HG02840 (cell line): ENCODE measurements at regions not wholly inside any gene's neighbourhood (a gene's known extent, or its start where the extent isn't known, plus 50 kb on each side); places are given as distances from the start of the nearest gene placed in this dataset.

Source experiments
- ATAC-seq: cut with Tn5 transposase; IDR thresholded peaks from one replicate; pipeline ENCODE4 v1.9.1; 2021; ENCODE audit warnings: mild to moderate bottlenecking, moderate library complexity, moderate number of reproducible peaks; ENCODE audit not compliant: unreplicated experiment, low FRiP score

DNA sequence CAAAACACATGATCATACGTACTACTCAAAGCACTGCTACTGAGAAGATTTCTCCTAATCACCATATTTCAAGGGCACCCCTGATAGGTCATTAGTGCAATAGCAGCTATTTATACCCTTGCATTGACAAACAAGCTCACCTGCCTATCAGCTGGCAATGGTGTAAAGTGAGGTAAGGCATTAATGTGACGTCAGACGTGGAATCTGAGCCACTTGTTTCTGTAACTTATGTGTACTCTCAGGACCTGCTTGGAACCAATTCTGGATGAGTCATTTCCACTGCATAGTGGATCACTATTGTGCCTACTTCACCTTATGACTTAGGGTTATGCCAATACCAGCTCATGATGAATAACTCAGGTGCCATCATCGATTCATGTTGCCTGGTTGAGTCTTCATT is 628.5 kb upstream of the CELF2 start:
- no peak for ATAC-seq

DNA sequence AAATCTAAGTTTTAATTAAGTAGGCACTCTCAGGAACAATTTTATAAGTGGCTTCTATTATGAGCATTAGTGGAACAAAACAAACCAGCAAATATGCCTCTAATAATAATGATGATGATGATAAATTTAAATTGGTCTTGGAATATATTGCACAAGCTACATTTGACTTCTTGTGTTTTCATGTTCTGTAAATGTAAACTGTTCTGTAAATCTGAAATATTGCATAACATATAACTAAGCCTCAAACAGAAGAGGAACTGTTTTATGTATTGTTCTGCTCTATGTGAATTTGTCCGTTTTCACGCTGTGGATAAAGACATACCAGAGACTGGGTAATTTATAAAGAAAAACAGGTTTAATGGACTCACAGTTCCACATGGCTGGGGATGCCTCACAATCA is 625.2 kb upstream of the CELF2 start:
- ATAC-seq = no peak

DNA sequence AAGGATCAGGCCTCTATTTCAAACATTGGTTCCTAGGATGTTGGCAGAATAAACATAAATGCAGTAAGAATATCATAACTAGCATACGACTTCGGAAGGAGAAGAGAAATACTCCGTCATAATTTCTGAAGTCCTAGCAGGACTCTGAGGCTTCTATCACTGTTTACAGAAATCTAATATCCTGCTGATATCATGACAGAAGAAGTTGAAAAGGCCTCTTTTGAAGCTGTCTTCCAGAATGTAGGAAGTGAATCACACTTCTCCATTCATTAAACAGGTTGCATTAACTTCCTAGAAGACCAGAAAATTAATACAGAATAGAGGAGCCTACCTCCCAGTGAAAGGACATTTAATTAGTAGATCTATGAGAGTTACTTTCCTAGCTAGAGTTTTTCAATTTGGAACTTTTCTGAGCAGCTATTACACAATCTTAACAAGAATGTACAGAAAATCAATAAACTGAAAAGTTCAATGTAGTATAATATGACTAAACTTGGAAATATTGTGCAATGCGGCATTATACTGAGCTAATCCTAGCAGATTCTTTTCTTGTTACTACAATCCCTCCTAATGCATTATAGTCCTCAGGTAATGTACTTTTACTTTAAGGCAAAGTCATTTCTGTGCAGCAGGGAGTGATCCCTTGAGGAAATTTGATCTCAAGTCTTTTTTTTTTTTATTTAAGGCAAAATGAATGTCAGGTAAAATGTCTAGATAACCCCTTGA is 622.6 kb upstream of the CELF2 start:
- ATAC-seq = no peak

DNA sequence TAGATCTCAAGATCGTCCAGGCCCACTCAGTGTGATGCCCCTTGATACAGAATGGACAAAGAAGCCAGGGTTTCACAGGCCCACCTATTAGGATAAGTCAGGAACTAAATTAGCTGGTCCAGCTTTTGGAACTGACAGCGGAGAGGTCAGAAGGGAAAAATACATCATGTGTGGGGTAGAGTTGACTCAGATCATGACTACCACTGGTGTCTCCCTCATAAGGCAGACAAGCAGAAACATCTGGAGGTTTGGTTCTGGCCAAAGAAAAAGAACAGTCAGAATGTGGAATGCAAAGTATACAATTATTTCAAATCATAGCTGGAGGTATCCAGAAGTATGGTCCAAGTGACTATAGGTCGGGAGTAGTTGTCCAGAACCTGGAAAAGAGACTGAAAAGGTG is 621.1 kb upstream of the CELF2 start:
- ATAC-seq = no peak

GRCh38 chr10:10397906-10398305 is 619.8 kb upstream of the CELF2 start:
- no peak for ATAC-seq

GRCh38 chr10:10403762-10404161 is 613.9 kb upstream of the CELF2 start:
- no peak for ATAC-seq

DNA sequence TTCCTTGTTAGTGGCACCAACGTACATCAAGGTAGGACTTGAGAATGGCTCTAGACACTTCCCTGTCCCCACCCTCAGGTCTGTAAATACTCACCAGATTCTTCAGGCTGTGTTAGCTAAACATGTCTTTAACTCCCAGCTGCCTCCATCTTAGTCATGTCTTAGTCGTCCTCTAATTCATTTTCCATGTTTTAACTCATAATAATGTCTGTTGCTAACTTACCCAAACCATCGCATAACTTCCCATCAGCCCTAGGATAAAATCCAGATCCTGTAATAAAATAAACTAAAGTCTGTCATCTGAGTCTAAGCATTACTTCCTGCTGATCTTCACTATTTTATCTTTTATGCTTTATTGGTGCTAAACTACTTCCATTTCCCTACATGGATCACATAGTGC is 600.0 kb upstream of the CELF2 start:
- ATAC-seq = no peak

DNA sequence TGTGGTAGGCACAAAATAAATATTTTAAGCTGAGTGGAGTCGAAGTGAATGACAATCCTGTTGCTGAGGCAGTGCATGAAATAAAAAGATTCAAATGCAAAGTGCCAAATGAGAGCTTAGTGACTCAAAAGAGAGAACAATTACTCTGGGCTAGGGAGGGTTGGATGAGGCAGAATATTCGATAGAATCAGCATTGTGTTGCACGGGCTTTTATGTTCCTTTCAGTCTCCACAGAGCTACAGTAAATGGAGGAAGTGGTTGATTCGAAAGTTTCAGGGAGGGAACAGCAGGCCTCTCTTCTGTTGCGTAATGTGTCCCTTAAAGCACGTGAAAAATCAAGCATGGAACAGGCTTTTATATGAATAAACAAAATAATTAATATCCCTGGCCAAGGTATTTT is 599.3 kb upstream of the CELF2 start:
- ATAC-seq = no peak

DNA sequence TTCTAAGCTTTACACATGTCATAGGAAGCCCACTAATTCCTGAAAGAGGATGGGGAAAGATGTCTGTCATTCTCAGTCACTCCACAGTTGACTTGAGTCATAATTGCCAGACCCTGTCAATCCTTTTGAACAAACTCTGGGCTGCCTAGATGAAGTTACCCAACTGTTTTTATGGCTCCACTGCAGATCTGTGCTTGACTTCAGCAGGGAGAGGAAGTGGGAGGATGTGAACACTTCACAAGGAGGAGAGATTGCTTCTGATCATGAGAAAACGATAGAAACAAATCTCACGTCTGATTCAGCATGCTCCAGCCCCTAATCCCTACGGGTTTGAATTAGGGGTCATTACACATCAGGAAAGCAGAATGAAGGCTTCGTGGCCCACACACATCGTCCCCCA is 596.6 kb upstream of the CELF2 start:
- no peak for ATAC-seq

- no peak for ATAC-seq
Measured at GRCh38 chr10:10431422-10432066, 586.1 kb upstream of the CELF2 start.

DNA sequence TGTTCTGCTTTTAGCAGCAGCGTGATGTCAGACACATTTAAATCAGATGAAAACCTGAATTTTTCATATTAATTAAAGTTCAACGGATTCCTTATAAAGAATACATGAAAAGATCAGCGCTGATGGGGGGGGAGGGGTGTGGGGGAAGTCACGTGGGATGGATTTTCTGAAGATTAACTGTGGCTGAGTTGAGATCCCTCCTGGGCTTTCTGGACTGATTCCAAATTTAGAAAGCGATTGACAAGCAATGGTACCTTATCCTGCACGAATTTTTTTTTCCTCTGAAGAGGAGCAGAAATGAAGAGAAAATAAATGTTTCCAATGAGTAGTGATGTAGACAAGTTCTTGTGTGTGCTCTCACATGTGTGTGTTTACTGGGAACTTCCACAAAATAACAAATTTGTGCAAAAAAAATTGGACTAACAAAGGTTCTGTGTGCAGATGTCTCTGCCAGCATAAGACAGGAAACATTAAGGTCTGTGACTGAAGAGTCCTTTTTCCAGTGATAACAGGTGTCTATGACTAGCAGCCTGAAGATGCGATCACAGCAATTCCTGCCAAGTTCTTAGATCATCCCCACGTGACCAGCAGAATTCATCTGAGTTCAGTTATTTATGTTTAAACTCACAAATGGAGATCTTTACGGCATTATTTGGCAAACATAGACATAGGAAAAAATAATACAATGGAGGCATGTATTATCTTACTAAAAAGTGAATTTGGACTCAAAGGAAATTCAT is 585.2 kb upstream of the CELF2 start:
- no peak for ATAC-seq

DNA sequence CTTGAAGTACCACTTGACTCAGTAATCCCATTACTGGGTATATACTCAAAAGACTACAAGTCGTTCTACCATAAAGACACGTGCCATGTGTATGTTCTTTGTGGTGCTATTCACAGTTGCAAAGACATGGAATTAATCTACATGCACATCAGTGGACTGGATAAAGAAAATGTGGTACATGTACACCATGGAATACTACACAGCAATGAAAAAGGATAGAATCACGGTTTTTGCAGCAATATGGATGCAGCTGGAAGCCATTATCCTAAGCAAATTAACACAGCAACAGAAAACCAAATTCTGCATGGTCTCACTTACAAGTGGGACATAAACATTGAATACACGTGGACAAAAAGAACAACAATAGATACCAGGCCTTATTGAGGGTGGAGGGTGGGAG is 583.4 kb upstream of the CELF2 start:
- ATAC-seq = no peak

DNA sequence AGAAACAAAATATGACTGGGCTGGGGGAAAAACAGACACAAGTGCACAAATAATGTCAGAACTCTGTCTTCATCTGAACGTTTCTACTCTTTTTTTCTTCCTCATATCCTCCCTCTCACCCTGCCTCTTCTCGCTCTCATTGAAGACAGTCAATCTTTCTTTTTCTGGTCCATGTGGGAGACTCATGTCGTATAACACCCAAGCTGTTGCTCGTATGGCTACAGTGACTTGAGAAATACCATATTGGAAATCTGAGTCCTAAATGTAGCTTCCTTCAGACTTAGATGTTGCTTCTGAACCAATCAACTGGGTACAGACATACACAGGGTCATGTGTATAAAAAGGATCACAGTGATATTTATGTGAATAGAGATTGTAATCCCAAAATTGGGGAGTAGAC is 579.8 kb upstream of the CELF2 start:
- no peak for ATAC-seq

- ATAC-seq = no peak
Measured at GRCh38 chr10:10438335-10439100, 579.2 kb upstream of the CELF2 start.

GRCh38 chr10:10456856-10457255 is 560.8 kb upstream of the CELF2 start:
- no peak for ATAC-seq

DNA sequence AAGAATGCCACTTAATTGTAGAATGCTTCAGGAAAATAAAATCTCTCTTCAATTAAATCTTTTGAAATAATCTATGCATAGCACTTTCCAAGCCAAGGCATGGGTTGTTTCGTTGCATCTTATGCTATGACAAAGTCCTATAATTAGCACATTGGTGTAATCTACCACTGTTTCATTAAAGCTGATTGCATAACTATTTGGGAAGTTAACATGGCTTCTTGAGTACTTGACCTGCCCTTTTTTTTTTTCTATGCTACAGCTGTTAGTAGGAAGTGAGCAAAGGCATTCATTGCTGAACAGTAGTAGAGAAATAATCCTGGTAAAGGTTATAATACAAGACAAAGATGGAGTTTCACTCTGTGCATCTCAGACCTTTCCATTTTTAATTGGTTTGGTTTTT is 557.2 kb upstream of the CELF2 start:
- ATAC-seq = no peak

- ATAC-seq = no peak
Measured at GRCh38 chr10:10462151-10462941, 555.3 kb upstream of the CELF2 start.

GRCh38 chr10:10471758-10472157 is 545.9 kb upstream of the CELF2 start:
- ATAC-seq = no peak

DNA sequence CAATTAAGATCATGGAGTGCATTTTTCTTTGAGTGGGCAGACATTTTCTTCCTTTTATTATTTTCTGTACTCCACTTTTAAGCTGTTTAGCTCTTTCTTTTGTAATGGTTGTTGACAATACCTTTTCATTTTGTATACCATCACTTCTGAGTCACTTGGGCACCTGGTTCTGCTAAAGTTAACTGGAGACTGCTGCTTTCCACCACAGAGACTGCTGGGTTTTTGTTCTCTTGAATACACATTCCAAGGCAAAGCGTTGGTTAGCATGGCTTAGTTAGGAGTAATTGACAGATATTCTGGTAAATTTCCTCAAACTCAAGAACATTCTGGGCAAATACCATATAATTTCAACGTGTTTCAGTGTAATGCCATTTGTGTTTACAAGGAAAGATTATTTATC is 541.9 kb upstream of the CELF2 start:
- ATAC-seq = no peak

DNA sequence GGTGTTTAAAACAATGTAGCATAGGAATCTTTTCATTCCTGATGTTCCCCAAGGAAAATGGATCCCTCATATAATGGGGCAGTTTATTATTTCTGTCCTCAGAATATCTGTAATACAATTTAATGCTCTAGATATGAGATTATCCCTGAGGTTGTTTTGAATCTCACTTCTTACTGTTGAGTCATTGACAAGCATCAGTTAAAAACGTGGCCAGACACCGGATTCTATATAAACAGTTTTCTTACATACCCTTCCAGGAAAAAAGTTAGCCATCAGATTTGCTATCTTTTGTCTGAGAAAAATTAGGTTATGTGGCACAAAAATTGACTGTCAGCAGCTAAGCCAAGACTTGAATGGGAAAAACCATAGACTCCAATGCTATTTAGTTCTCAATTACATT is 539.8 kb upstream of the CELF2 start:
- ATAC-seq = no peak
